ENCODE measurements at regions not wholly inside any gene's neighbourhood (a gene's known extent, or its start where the extent isn't known, plus 50 kb on each side); places are given as distances from the start of the nearest gene placed in this dataset.
A peak's percentile ranks its signal among the peaks of the same experiment; 100 is the strongest.

GRCh38 chr13:99619207-99619606 is 117.9 kb downstream of the TM9SF2 start:
- H3K4me3 ChIP-seq (ENCODE audit: low read depth, low read length): no peak overlapping the region
- no peak for TF ChIP-seq MAX (IDR thresholded peaks at IDR 0.05; ENCODE audit: low read depth, low read length)
- TF ChIP-seq MYC (IDR thresholded peaks at IDR 0.05; ENCODE audit: low read depth, low read length): no peak
- TF ChIP-seq CTCF (IDR thresholded peaks at IDR 0.05; ENCODE audit: low read depth, low read length): no peak
- TF ChIP-seq POLR2A (IDR thresholded peaks at IDR 0.05; ENCODE audit: extremely low read depth, insufficient read length): no peak
- no peak for DNase-seq (ENCODE audit: low read depth)

- H3K4me3 ChIP-seq (ENCODE audit: low read depth, low read length): no peak overlapping the region
- TF ChIP-seq CTCF (IDR thresholded peaks at IDR 0.05; ENCODE audit: low read depth, low read length) (peak; percentile 61), MYC (IDR thresholded peaks at IDR 0.05; ENCODE audit: low read depth, low read length) (no peak)
- peak; percentile 55 for DNase-seq (ENCODE audit: low read depth)
These were observed 116.4 kb downstream of the TM9SF2 start for GRCh38 chr13:99617474-99618255.

GRCh38 chr13:99614465-99614885 is 113.2 kb downstream of the TM9SF2 start:
- peak; percentile 70 for DNase-seq (ENCODE audit: low read depth)
- TF ChIP-seq MYC (IDR thresholded peaks at IDR 0.05; ENCODE audit: low read depth, low read length) (no peak), CTCF (IDR thresholded peaks at IDR 0.05; ENCODE audit: low read depth, low read length) (peak; percentile 57), POLR2A (IDR thresholded peaks at IDR 0.05; ENCODE audit: extremely low read depth, insufficient read length) (no peak)
- no peak overlapping the region for H3K4me3 ChIP-seq (ENCODE audit: low read depth, low read length)
